ENCODE measurements at regions not wholly inside any gene's neighbourhood (a gene's known extent, or its start where the extent isn't known, plus 50 kb on each side); places are given as distances from the start of the nearest gene placed in this dataset.

DNA sequence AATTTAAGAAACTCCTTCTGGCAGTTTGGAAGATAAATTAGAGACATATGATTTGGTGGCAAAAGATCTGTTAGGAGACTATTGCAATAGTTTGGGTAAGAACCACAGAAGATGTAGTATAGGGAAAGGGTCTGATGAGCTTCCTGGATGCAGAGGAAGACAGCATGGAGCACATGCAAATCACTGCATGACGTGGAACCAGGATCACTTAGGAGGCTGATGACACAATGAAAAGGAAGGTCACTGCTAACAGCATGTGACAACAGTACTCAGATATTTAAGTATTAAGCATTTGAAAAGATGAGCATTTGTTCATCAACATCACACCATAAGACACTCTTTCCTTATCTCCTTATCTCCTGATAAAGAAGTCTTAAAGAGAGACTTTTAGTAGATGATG, 167.8 kb upstream of the LDB2 start:
- TF ChIP-seq, protein P1, sequence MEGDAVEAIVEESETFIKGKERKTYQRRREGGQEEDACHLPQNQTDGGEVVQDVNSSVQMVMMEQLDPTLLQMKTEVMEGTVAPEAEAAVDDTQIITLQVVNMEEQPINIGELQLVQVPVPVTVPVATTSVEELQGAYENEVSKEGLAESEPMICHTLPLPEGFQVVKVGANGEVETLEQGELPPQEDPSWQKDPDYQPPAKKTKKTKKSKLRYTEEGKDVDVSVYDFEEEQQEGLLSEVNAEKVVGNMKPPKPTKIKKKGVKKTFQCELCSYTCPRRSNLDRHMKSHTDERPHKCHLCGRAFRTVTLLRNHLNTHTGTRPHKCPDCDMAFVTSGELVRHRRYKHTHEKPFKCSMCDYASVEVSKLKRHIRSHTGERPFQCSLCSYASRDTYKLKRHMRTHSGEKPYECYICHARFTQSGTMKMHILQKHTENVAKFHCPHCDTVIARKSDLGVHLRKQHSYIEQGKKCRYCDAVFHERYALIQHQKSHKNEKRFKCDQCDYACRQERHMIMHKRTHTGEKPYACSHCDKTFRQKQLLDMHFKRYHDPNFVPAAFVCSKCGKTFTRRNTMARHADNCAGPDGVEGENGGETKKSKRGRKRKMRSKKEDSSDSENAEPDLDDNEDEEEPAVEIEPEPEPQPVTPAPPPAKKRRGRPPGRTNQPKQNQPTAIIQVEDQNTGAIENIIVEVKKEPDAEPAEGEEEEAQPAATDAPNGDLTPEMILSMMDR (IDR thresholded peaks at IDR 0.05; ENCODE audit: low read depth, low read length, missing control alignments), result no peak
- no peak overlapping the region for H3K4me3 ChIP-seq (replicated peaks; ENCODE audit: low read depth, low read length)
- no peak for DNase-seq (ENCODE audit: extremely low read depth, low read depth)

DNA sequence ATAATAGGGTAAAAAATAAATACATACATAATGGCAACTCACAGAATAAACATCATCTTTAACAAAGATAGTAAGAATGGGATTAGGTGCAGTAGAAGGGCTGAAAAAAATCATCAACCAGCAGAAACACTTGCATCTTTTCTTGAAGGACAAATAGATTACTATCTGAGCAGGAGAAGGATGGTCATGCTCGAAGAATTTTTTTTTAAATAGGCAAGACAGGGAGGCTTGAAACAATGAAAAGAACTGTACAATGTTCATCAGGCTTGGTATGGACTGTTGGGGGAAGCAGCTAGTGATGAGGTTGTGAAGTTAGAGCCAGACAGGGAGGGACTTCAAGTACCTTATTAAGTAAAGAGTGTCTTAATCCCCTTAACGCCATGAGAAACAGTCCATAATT, 167.4 kb upstream of the LDB2 start:
- no peak overlapping the region for H3K4me3 ChIP-seq (replicated peaks; ENCODE audit: low read depth, low read length)
- no peak for DNase-seq (ENCODE audit: extremely low read depth, low read depth)
- TF ChIP-seq, protein P1 (IDR thresholded peaks at IDR 0.05; ENCODE audit: low read depth, low read length, missing control alignments), result no peak

DNA sequence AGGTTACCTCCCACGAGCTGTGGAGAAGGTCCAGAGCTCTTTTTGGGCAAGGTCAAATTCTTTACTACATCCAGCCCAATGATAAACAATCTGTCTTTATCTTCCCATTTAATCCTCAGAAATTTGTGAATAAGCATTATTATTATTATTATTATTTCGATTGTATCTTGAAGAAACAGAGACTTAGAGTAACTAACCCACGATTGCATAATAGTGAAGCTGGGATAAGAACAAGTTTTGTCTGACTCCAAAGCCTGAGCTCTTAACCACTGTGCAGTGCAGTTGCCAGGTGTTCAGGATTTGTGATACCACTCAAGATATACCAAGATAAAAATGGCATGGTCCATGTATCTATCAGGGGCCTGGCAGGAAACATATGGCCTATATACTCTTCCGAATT, 166.5 kb upstream of the LDB2 start:
- TF ChIP-seq, protein P1 (IDR thresholded peaks at IDR 0.05; ENCODE audit: low read depth, low read length, missing control alignments), result no peak
- no peak for DNase-seq (ENCODE audit: extremely low read depth, low read depth)

DNA sequence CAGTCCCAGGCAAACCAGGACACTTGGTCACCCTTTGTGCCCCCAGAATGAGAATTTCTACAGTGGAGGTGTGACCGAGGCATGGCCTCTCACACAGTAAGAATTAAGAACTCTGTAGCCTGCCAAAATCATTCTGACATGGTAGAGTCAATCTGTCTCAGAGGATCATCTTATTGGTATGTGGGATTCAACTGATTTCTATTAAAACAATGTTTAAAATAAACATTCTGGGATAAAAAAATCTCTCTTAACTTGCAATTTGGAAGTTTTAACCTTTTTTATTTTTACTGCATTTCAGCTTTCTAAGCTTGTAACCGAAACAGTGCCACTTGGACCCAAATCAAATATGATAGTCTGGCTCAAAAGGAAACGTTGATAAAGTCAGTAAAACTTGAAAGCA, 165.4 kb upstream of the LDB2 start:
- TF ChIP-seq, protein P1 (IDR thresholded peaks at IDR 0.05; ENCODE audit: low read depth, low read length, missing control alignments), result no peak
- DNase-seq (ENCODE audit: extremely low read depth, low read depth), result no peak
- no peak overlapping the region for H3K4me3 ChIP-seq (replicated peaks; ENCODE audit: low read depth, low read length)

More for the DNA sequence above, 166.5 kb upstream of the LDB2 start:
- no peak overlapping the region for H3K4me3 ChIP-seq (replicated peaks; ENCODE audit: low read depth, low read length)

DNA sequence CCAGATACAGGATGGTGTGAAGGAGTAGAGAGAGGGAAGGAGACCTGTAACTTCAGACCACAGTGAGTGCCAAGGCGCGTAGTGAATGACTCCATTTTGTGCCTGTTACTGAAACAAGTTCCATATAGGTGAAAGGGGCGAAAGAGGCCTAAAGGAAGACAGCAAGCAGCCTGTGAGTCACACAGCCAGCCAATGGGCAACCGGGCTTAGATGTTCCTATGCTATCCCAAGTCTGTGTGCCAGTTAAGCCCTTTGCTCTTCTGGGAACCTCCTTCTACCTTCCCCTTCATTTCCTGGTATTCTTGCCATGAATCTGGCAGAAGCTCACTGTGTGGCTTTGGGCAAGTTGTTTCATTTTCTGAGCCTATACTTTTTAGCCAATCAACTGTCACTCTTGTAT, 161.8 kb upstream of the LDB2 start:
- TF ChIP-seq, protein P1 (IDR thresholded peaks at IDR 0.05; ENCODE audit: low read depth, low read length, missing control alignments), result no peak
- DNase-seq (ENCODE audit: extremely low read depth, low read depth), result no peak

DNA sequence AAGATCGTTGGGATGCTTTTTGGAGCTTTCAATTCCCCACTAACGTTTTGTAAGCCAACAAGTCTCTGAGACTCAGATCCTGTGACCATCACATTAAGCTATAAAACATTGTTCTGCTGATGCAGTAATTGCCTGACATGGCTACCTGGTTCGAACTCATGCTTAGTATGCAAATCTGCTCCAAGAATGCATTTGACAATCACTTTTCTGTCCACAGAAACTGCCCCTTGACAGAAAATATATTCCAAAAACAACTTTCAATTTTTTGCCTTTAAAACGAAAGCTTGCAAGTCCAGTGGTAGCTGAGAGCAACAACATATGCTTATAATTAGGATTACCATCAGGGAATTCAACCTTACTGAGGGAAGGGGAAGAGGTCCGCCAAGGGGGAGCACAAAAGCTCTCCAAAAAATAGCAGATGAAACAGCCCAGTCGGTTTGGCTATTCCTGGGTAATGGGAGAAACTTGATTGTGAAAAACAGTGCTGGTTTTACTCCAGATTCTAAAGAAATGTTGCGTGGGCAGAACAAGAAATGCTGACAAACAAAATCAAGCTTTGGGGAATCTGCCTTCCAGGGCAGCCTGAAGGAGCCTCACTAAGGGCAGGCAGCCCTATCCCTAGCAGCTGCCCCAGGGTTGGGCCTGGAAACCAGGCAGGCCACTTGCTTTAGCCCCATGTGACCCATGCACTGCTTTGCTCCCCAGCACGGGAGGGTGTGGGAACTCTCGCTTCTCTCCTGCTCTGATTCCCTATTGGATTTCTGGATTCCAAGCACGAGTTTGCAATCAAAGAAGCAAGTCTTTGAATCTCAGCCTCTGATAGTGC, 160.7 kb upstream of the LDB2 start:
- DNase-seq (ENCODE audit: extremely low read depth, low read depth), result no peak
- peak overlapping the region; percentile 21 for H3K4me3 ChIP-seq (replicated peaks; ENCODE audit: low read depth, low read length)
- TF ChIP-seq, protein P1 (IDR thresholded peaks at IDR 0.05; ENCODE audit: low read depth, low read length, missing control alignments), result no peak

More for the DNA sequence above, 161.8 kb upstream of the LDB2 start:
- no peak overlapping the region for H3K4me3 ChIP-seq (replicated peaks; ENCODE audit: low read depth, low read length)

Measured in HFF-Myc (cell line).